ENCODE measurements at regions not wholly inside any gene's neighbourhood (a gene's known extent, or its start where the extent isn't known, plus 50 kb on each side); places are given as distances from the start of the nearest gene placed in this dataset.

- H3K4me3 ChIP-seq (ENCODE audit: control insufficient read depth, low read depth, low read length): no peak overlapping the region
- no peak for DNase-seq (ENCODE audit: low read depth)
- no peak for TF ChIP-seq CTCF (IDR thresholded peaks at IDR 0.05; ENCODE audit: control insufficient read depth, insufficient read depth, low read depth, low read length, missing control alignments)
Observed at GRCh38 chr20:41998539-41999341, 380.6 kb upstream of the CHD6 start.

- no peak for DNase-seq (ENCODE audit: low read depth)
- TF ChIP-seq CTCF (IDR thresholded peaks at IDR 0.05; ENCODE audit: control insufficient read depth, insufficient read depth, low read depth, low read length, missing control alignments): no peak
Observed at GRCh38 chr20:41996951-41997350, 378.8 kb upstream of the CHD6 start.

GRCh38 chr20:41992481-41992880 is 374.3 kb upstream of the CHD6 start:
- H3K4me3 ChIP-seq (ENCODE audit: control insufficient read depth, low read depth, low read length): no peak overlapping the region
- DNase-seq (ENCODE audit: low read depth): no peak
- TF ChIP-seq CTCF (IDR thresholded peaks at IDR 0.05; ENCODE audit: control insufficient read depth, insufficient read depth, low read depth, low read length, missing control alignments): no peak

More at GRCh38 chr20:41996951-41997350, 378.8 kb upstream of the CHD6 start:
- H3K4me3 ChIP-seq (ENCODE audit: control insufficient read depth, low read depth, low read length): no peak overlapping the region

GRCh38 chr20:41991412-41991811 is 373.2 kb upstream of the CHD6 start:
- DNase-seq (ENCODE audit: low read depth): no peak
- no peak for TF ChIP-seq CTCF (IDR thresholded peaks at IDR 0.05; ENCODE audit: control insufficient read depth, insufficient read depth, low read depth, low read length, missing control alignments)

GRCh38 chr20:41989935-41990635 is 371.9 kb upstream of the CHD6 start:
- TF ChIP-seq CTCF (IDR thresholded peaks at IDR 0.05; ENCODE audit: control insufficient read depth, insufficient read depth, low read depth, low read length, missing control alignments): no peak
- DNase-seq (ENCODE audit: low read depth): no peak
- no peak overlapping the region for H3K4me3 ChIP-seq (ENCODE audit: control insufficient read depth, low read depth, low read length)

More at GRCh38 chr20:41991412-41991811, 373.2 kb upstream of the CHD6 start:
- H3K4me3 ChIP-seq (ENCODE audit: control insufficient read depth, low read depth, low read length): no peak overlapping the region

GRCh38 chr20:41989039-41989679 is 371.0 kb upstream of the CHD6 start:
- TF ChIP-seq CTCF (IDR thresholded peaks at IDR 0.05; ENCODE audit: control insufficient read depth, insufficient read depth, low read depth, low read length, missing control alignments): no peak
- no peak overlapping the region for H3K4me3 ChIP-seq (ENCODE audit: control insufficient read depth, low read depth, low read length)
- DNase-seq (ENCODE audit: low read depth): no peak

Measured in AG09309 (cell line).